Ascending aorta (tissue), 2 donors: ENCODE measurements at regions not wholly inside any gene's neighbourhood (a gene's known extent, or its start where the extent isn't known, plus 50 kb on each side); places are given as distances from the start of the nearest gene placed in this dataset.

ENCODE experiments used
- DNase-seq, 2 donors: peaks; one replicate each; pipeline ENCODE4 v3.0.0-alpha.2; 2019; ENCODE audit warnings: low spot score in 2 of 2
- H3K27ac ChIP-seq, 2 donors: fragments of 200-600 bp; sonication (generic); one replicate each; pipeline ENCODE4 v1.5.1; 2016 to 2017; ENCODE audit warnings: mild to moderate bottlenecking in 1 of 2
- H3K27me3 ChIP-seq: fragments of 200-600 bp; sonication (generic); one replicate; pipeline ENCODE4 v1.5.1; 2017
- H3K36me3 ChIP-seq, 2 donors: fragments of 200-600 bp; sonication (generic); one replicate each; pipeline ENCODE4 v1.5.1; 2016
- H3K4me1 ChIP-seq, 2 donors: fragments of 200-600 bp; sonication (generic); one replicate each; pipeline ENCODE4 v1.5.1; 2016 to 2017; ENCODE audit warnings: mild to moderate bottlenecking in 1 of 2
- H3K4me3 ChIP-seq, 2 donors: fragments of 200-600 bp; sonication (generic); one replicate each; pipeline ENCODE4 v1.5.1; 2016 to 2017; ENCODE audit warnings: mild to moderate bottlenecking in 1 of 2
- H3K9me3 ChIP-seq, 2 donors: fragments of 200-600 bp; sonication (generic); one replicate each; pipeline ENCODE4 v1.5.1; 2016
- CTCF ChIP-seq, 3 experiments: fragments of 200-600 bp in 2 of 3; fragments of 450-650 bp in 1 of 3; sonication (generic) in 2 of 3; IDR thresholded peaks; one replicate each; pipeline ENCODE4 v1.5.1; 2016 to 2019; ENCODE audit warnings: antibody characterized with exemption in 3 of 3, mild to moderate bottlenecking in 1 of 3, moderate library complexity in 1 of 3
- intact Hi-C: fragments of 100-400 bp; cut with DNase I; formaldehyde crosslinking; loops from one replicate; pipeline ENCODE4 v1.15.1; 2023

GRCh38 chr2:12605936-12606335 lies 110.8 kb upstream of the TRIB2 start:
- intact Hi-C loops, result no loop called here
- H3K9me3 ChIP-seq, result no peaks in the 10 kb centered on the region
- H3K4me1 ChIP-seq, result peaks cover 3% of the 10 kb centered on the region in 2 donors
- no peak for DNase-seq
- no peak overlapping the region for H3K4me3 ChIP-seq
- H3K36me3 ChIP-seq, result no peaks in the 10 kb centered on the region
- TF ChIP-seq CTCF (IDR thresholded peaks at IDR 0.05), result no peak
- H3K27ac ChIP-seq, result no peak overlapping the region
- no peaks in the 10 kb centered on the region for H3K27me3 ChIP-seq

- H3K27me3 ChIP-seq, result no peaks in the 10 kb centered on the region
- no peak overlapping the region for H3K4me3 ChIP-seq
- TF ChIP-seq CTCF (IDR thresholded peaks at IDR 0.05), result peak in 1 of 3 experiments; percentile 27
- no peak for DNase-seq
- no peaks in the 10 kb centered on the region for H3K36me3 ChIP-seq
- no peaks in the 10 kb centered on the region for H3K9me3 ChIP-seq
- intact Hi-C loops, result no loop called here
- H3K27ac ChIP-seq, result no peak overlapping the region
- H3K4me1 ChIP-seq, result peaks cover 3% of the 10 kb centered on the region in 2 donors
Measured at GRCh38 chr2:12606472-12607000, 110.2 kb upstream of the TRIB2 start.

- no peak overlapping the region for H3K27ac ChIP-seq
- no peak for TF ChIP-seq CTCF (IDR thresholded peaks at IDR 0.05)
- intact Hi-C loops, result no loop called here
- H3K9me3 ChIP-seq, result no peaks in the 10 kb centered on the region
- H3K4me3 ChIP-seq, result no peak overlapping the region
- no peaks in the 10 kb centered on the region for H3K36me3 ChIP-seq
- no peaks in the 10 kb centered on the region for H3K27me3 ChIP-seq
- DNase-seq, result no peak
- peaks cover 3% of the 10 kb centered on the region in 2 donors for H3K4me1 ChIP-seq
Measured at GRCh38 chr2:12607971-12608370, 108.8 kb upstream of the TRIB2 start.

GRCh38 chr2:12610314-12610713 lies 106.4 kb upstream of the TRIB2 start:
- Histone ChIP-seq H3K27me3 (no peaks in the 10 kb centered on the region), H3K4me3 (no peak overlapping the region), H3K9me3 (no peaks in the 10 kb centered on the region), H3K27ac (no peak overlapping the region), H3K4me1 (peaks cover 3% of the 10 kb centered on the region in 2 donors), H3K36me3 (no peaks in the 10 kb centered on the region)
- DNase-seq, result no peak
- intact Hi-C loops, result no loop called here
- TF ChIP-seq CTCF (IDR thresholded peaks at IDR 0.05), result no peak

- Histone ChIP-seq H3K27me3 (no peaks in the 10 kb centered on the region), H3K4me3 (no peak overlapping the region), H3K9me3 (no peaks in the 10 kb centered on the region), H3K27ac (no peak overlapping the region), H3K36me3 (no peaks in the 10 kb centered on the region), H3K4me1 (no peaks in the 10 kb centered on the region)
- no peak for TF ChIP-seq CTCF (IDR thresholded peaks at IDR 0.05)
- intact Hi-C loops, result no loop called here
- no peak for DNase-seq
Measured at GRCh38 chr2:12612168-12612567, 104.6 kb upstream of the TRIB2 start.

GRCh38 chr2:12612671-12613070 lies 104.1 kb upstream of the TRIB2 start:
- DNase-seq, result no peak
- H3K27ac ChIP-seq, result no peak overlapping the region
- H3K27me3 ChIP-seq, result no peaks in the 10 kb centered on the region
- no peak for TF ChIP-seq CTCF (IDR thresholded peaks at IDR 0.05)
- H3K4me1 ChIP-seq, result no peaks in the 10 kb centered on the region
- intact Hi-C loops, result no loop called here
- no peaks in the 10 kb centered on the region for H3K9me3 ChIP-seq
- H3K4me3 ChIP-seq, result no peak overlapping the region
- H3K36me3 ChIP-seq, result no peaks in the 10 kb centered on the region
